ENCODE measurements at regions not wholly inside any gene's neighbourhood (a gene's known extent, or its start where the extent isn't known, plus 50 kb on each side); places are given as distances from the start of the nearest gene placed in this dataset.

DNA sequence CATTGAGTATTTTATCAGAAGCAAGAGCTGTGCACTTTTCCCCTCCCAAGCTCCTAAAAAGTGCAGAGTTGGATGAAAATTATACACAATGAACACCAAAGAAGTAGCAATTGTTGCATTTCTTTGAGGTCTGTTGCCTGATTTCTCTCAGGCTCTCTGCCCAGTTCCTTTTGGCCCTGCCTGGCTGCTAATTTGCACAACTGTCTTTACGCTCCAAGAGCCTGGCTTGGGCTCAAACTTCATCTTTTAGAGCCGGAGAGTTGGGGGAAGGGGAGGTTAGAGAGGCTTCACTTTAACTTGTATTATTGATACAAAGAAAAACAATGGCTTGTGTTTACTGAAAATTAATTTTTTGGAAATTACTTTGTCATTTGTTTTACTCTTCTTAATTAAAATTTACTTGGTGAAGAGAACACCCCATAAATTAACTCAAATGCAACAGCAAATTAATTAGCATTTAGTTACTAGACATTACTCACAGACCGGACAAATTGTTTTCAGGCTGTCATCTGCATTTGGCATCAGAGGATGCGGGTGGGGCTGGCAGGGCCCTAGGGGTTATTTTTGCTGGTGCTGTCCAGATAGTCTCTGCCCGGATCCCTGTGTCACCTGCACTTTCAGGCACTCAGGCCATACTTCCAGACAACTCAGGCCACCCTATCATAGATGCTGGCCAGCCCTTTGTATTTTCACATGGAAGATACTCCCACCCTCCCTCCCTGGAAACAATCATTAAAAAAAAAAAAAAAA lies 407.3 kb downstream of the NXPE2 start:
- peak; percentile 51 for DNase-seq

GRCh38 chr11:115087791-115088190 lies 409.5 kb downstream of the NXPE2 start:
- no peak for DNase-seq

DNA sequence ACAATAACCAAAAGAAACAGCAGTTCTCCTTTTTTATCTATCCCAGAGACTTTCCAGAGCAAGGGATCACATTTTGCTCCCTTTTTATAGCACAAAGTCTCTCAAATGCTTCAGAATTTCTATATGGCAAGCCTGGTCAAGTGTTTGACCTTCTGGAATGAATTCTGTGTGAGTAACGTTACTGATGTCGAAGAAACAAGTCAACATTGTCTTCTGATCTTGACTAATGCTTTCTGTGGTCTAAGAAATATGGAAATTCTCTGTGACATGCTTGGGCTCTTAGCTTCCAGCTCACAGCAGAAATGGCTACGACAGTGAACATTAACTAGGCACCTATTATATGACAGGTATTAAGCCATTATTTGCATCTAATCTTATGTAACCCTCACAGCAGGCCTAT lies 411.7 kb downstream of the CADM1 start:
- DNase-seq: no peak

DNA sequence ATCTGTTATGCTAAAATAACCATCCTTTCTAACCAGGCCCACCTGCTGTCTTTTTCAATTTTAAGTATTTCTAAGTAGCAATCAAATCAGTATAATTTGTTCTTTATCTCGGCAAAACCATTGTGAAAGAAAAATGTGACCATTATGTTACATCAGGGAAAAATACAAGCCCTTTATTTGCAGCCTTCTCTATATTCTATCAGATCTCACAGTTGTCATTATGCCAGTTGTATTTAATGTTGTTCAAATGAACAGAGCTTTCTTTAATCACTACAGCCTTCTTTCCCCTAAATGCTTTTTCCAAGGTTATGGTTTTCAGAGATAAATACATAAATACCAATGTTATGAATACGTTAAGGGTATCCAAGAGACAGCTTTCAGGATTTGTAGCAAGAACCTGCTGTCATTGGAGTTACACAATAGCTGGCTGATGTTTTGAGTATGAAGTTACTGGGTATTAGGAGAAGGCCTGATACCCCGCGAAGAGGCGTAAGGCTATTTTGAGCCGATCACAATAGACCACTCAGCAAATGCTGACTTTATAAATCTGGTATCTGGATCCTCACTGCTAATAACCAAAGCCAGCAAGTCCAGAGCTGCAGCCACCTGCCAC lies 406.3 kb downstream of the CADM1 start:
- DNase-seq: no peak

DNA sequence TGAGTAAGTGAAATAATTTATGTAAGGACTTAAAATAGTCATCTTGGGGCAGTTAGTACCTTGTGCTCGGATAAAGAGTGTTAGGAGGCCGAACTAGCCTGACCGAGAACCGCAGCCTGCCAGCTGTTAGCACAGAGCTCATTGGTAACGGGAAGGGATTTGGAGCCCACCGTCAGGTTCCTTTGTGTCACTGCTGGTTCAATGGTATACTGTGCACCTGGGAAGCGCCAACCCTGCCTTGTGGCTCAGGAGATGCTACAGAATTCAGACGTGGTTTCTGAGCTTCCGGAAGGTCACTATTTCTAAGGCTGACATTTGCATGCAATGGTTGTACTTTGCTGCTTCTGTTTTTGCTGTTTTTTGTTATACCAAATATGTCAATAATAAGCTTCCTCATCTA lies 403.5 kb downstream of the CADM1 start:
- DNase-seq: no peak

GRCh38 chr11:115103921-115104320 lies 400.3 kb downstream of the CADM1 start:
- no peak for DNase-seq

DNA sequence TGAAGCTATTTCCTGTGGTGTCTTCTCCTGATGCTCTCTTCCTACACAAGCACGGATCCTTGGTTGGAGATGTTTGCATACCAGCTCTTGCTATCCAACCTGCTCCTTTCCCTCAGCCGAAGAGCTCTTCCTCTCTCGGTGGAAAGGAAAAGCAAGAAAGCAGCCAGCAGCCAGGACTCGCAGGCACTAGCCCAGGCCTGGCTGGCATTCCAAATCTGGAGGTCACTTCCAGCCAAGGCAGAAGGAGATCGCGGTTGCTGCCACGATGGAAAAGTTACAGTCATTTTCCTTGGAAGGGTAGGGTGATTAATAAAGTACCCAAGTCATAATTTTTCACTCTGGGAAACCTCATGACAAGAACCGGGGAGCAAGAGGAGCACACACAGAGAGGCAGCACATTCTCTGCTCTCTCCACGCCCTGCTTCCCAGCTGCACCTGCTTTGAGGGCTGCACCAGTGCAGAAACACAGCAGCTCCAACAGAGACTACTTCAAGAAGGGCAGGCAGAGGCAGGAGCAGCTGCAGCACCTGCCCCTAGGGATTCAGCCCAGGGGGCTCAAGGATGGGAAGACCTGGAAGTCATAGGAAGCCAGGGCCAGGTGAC lies 399.3 kb downstream of the CADM1 start:
- DNase-seq: peak; percentile 79

DNA sequence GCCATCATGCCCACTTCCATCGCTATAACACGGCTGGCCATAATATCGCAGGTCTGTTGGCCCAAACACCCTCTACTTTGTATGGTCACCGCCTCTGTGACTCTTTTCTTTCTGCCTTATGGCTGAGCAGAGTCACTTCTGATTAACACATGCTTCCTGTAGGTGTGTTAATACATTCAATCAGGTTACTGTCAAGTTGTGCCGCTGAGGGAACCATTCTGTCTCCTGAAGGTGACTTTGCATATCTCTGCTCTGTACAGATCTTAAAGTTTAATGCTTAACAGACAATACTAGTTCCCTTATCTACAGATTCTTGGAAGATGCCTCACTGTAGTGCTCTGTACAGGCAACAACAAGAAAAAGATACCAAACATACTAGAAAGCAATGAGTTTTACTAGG lies 393.1 kb downstream of the CADM1 start:
- DNase-seq: no peak

- peak; percentile 78 for DNase-seq
Observed at GRCh38 chr11:115112754-115113153, 391.5 kb downstream of the CADM1 start.

DNA sequence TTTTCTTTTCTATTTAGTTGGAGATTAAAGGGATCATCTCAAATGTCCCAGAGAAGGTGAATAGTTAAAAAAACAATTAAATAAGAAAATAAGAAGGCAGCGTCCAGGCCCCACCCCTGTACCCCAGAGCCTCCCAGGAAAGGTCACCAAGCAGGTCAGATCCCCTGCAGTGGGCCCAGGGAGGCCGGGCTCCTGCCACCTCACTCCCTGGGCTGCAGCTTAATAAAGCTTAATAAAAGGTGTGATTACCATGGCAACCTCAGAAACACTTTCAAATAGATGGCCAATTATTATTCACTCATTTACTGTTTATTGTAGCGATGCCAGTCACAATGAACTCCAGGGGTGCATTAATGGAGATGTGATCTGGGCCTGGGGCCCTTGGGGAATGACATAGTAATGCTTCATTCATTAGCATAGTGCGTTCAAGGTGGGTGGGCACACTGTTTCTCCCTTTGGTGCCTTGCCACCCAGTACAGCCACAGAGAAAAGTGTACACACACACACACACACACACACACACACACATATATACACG lies 386.2 kb downstream of the CADM1 start:
- DNase-seq: no peak

DNA sequence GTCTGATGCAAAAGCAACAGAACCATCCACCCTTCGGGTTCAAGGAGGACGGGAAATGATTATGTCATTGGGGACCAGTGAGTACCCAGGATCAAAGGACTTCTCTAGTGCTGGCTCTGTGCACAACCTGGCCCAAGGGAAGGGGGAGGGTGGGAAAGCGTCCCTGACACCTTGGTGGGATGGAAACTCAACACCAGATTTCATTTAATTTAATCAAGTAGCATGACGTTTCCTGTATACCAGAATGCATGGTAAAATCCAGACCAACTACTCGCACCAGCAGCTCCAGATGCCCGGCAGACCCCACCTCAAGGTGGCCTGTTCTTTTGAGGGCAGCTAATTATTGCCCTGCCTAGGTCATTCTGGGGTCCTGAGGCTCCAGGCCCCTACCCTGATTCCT lies 385.1 kb downstream of the CADM1 start:
- DNase-seq: no peak
